HepG2 (cell line): ENCODE measurements at regions not wholly inside any gene's neighbourhood (a gene's known extent, or its start where the extent isn't known, plus 50 kb on each side); places are given as distances from the start of the nearest gene placed in this dataset.

Experiments used
- ATAC-seq: fragments of 200-7000 bp; cut with Tn5 transposase; 3 replicates; pipeline ENCODE4 v1.9.1; 2020; ENCODE audit warnings: mild to moderate bottlenecking, moderate library complexity
- BruUV-seq: library from RNA; stranded (reverse); fragments of 400-500 nt; replicated peaks from 2 replicates; lab custom pipeline; 2021; lab: Mats Ljungman, UMichigan
- CTCF ChIA-PET: fragments of 300-600 bp; formaldehyde crosslinking; extraction: SDS; loops from one replicate; lab custom pipeline; 2021; ENCODE audit warnings: low total read pairs, inconsistent platforms, low intra/inter-chr PET ratio; lab: Yijun Ruan, JAX
- POLR2A ChIA-PET: fragments of 350-600 bp; sonication (Branson Sonifier 250); formaldehyde crosslinking; loops from one replicate; lab custom pipeline; 2020; ENCODE audit warnings: antibody characterized with exemption, inconsistent platforms; lab: Yijun Ruan, JAX
- DNase-seq: peaks from one replicate; pipeline ENCODE4 v3.0.0-alpha.2; 2015; ENCODE audit warnings: low spot score
- FAIRE-seq: peaks from 3 replicates; lab custom pipeline; 2011; peaks lifted over from hg19 to GRCh38; lab: Jason Lieb, UNC
- H2AFZ ChIP-seq: one replicate; pipeline ENCODE4 v1.6.1; 2011; ENCODE audit warnings: low read length, inconsistent platforms
- H3K27ac ChIP-seq: fragments of 300-600 bp; 3 replicates; pipeline ENCODE4 v1.8.0; 2011; ENCODE audit warnings: mixed run types, mild to moderate bottlenecking, mixed read lengths, low read length, inconsistent platforms; ENCODE audit not compliant: insufficient read depth; ENCODE audit errors: extremely low read length
- H3K27me3 ChIP-seq, 2 experiments: fragments of 200-600 bp in 1 of 2; 2 replicates in 1 of 2; 3 replicates in 1 of 2; pipeline versions ENCODE4 v1.6.0 to v1.8.0; 2011; ENCODE audit warnings: low read length in 2 of 2, mild to moderate bottlenecking in 2 of 2, moderate library complexity in 2 of 2, inconsistent platforms in 1 of 2; ENCODE audit not compliant: insufficient read depth in 2 of 2, control insufficient read depth in 1 of 2
- H3K36me3 ChIP-seq, 2 experiments: fragments of 200-600 bp in 1 of 2; replicated peaks in 1 of 2; 2 replicates in 1 of 2; 3 replicates in 1 of 2; pipeline versions ENCODE4 v1.5.1 to v1.8.0; 2011; ENCODE audit warnings: low read length in 2 of 2, inconsistent platforms in 1 of 2; ENCODE audit not compliant: insufficient read depth in 2 of 2, control insufficient read depth in 1 of 2
- H3K4me1 ChIP-seq: 2 replicates; pipeline ENCODE4 v1.5.1; 2012; ENCODE audit warnings: low read length, inconsistent platforms; ENCODE audit not compliant: insufficient read depth
- H3K4me2 ChIP-seq: 2 replicates; pipeline ENCODE4 v1.6.0; 2011; ENCODE audit warnings: low read depth, low read length, inconsistent platforms
- H3K4me3 ChIP-seq, 3 experiments: fragments of 200-600 bp in 1 of 3; sonication (generic), shearing (Covaris generic) in 1 of 3; replicated peaks in 1 of 3; 2 replicates each; pipeline ENCODE4 v1.5.1; 2011 to 2016; ENCODE audit warnings: low read length in 3 of 3, inconsistent platforms in 2 of 3, low read depth in 2 of 3, mild to moderate bottlenecking in 2 of 3, control low read depth in 1 of 3, mixed read lengths in 1 of 3; ENCODE audit not compliant: insufficient read depth in 1 of 3
- H3K79me2 ChIP-seq: one replicate; pipeline ENCODE4 v1.6.1; 2011; ENCODE audit warnings: low read length, inconsistent platforms; ENCODE audit not compliant: insufficient read depth
- H3K9ac ChIP-seq: 2 replicates; pipeline ENCODE4 v1.6.0; 2011; ENCODE audit warnings: mild to moderate bottlenecking, low read depth, low read length, inconsistent platforms; ENCODE audit not compliant: insufficient read depth
- H3K9me3 ChIP-seq: 2 replicates; pipeline ENCODE4 v1.5.1; 2012; ENCODE audit warnings: mild to moderate bottlenecking, low read length
- H4K20me1 ChIP-seq: 2 replicates; pipeline ENCODE4 v1.6.0; 2011; ENCODE audit warnings: inconsistent platforms, mild to moderate bottlenecking, low read length, moderate library complexity; ENCODE audit not compliant: insufficient read depth
- GATAD2A ChIP-seq: IDR thresholded peaks from 2 replicates; pipeline ENCODE4 v1.6.1; 2016
- MAFF ChIP-seq: IDR thresholded peaks from 2 replicates; pipeline ENCODE4 v1.6.1; 2011; ENCODE audit warnings: low read depth, low read length, improper control_type of control experiment
- MAFK ChIP-seq, 2 experiments: IDR thresholded peaks in 1 of 2; conservative IDR thresholded peaks in 1 of 2; 2 replicates each; pipeline ENCODE4 v1.6.1; 2011; ENCODE audit warnings: improper control_type of control experiment in 2 of 2, low read length in 2 of 2
- PCBP2 ChIP-seq: fragments of 200-400 bp; formaldehyde crosslinking; optimal IDR thresholded peaks from 2 replicates; pipeline ENCODE3; 2018; ENCODE audit warnings: low read length, low read depth; ENCODE audit not compliant: poor library complexity, severe bottlenecking
- ZBTB4 ChIP-seq: sonication (generic); formaldehyde crosslinking; IDR thresholded peaks from 2 replicates; pipeline ENCODE4 v1.4.0; 2020; ENCODE audit warnings: missing genetic modification reagents, mild to moderate bottlenecking, borderline replicate concordance
- ZNF124 ChIP-seq: sonication (generic); formaldehyde crosslinking; IDR thresholded peaks from 2 replicates; pipeline ENCODE4 v1.4.0; 2020; ENCODE audit warnings: missing genetic modification reagents
- ZNF543 ChIP-seq: sonication (generic); formaldehyde crosslinking; IDR thresholded peaks from 2 replicates; pipeline ENCODE4 v1.4.0; 2020; ENCODE audit warnings: mild to moderate bottlenecking, missing genetic modification reagents
- ZNF652 ChIP-seq: IDR thresholded peaks from 2 replicates; pipeline ENCODE4 v1.6.1; 2016; ENCODE audit warnings: low read depth, borderline replicate concordance
- ZNF83 ChIP-seq: sonication (generic); formaldehyde crosslinking; IDR thresholded peaks from 2 replicates; pipeline ENCODE4 v1.4.0; 2020; ENCODE audit warnings: missing genetic modification reagents, mild to moderate bottlenecking, borderline replicate concordance
- WGBS: methylation state at CpG from one replicate; pipeline ENCODE4 v1.1.6; 2017; ENCODE audit warnings: low lambda C conversion rate; 5-methylcytosine and 5-hydroxymethylcytosine counted together
- in situ Hi-C: cut with HindIII; loops from 2 replicates; pipeline ENCODE4 v1.10.0; 2017; ENCODE audit warnings: low pct_unique_long_range_greater_than_20kb; ENCODE audit not compliant: extremely low pct_ligation_motif_present
- intact Hi-C: fragments of 100-400 bp; cut with micrococcal nuclease; formaldehyde crosslinking; loops from one replicate; pipeline ENCODE4 v1.10.0; 2022; ENCODE audit not compliant: unreplicated experiment

- DNase-seq (no peak), FAIRE-seq (no peak), ATAC-seq (no peak)
- H3K27me3 ChIP-seq = no peaks in the 10 kb centered on the region
- intact Hi-C loops (no loop called here), in situ Hi-C loops (no loop called here)
- H3K79me2 ChIP-seq = peaks cover 3% of the 10 kb centered on the region
- H4K20me1 ChIP-seq = peaks cover 4% of the 10 kb centered on the region; the same call in 1 of the 2 replicates
- no peak overlapping the region for H3K9ac ChIP-seq
- H2AFZ ChIP-seq = no peak overlapping the region
- CTCF ChIA-PET = no interaction called here
- TF ChIP-seq PCBP2 (peak; percentile 89), ZNF124 (no peak)
- no peak overlapping the region for H3K4me3 ChIP-seq
- no peaks in the 10 kb centered on the region for H3K36me3 ChIP-seq
- H3K4me1 ChIP-seq = no peaks in the 10 kb centered on the region
- POLR2A ChIA-PET = no interaction called here
- no TSS peak for BruUV-seq
- no peaks in the 10 kb centered on the region for H3K9me3 ChIP-seq
- WGBS = 67% methylated on average over 3 of the region's 3 CpGs
- H3K27ac ChIP-seq = no peak overlapping the region
- H3K4me2 ChIP-seq = no peak overlapping the region
These were observed 149.8 kb upstream of the FOXN3 start for GRCh38 chr14:89566644-89567415.

GRCh38 chr14:89566180-89566579 is 149.1 kb upstream of the FOXN3 start:
- ChIA-PET CTCF (no interaction called here), POLR2A (no interaction called here)
- Histone ChIP-seq H3K27ac (no peak overlapping the region), H4K20me1 (peaks cover 4% of the 10 kb centered on the region; the same call in 1 of the 2 replicates), H3K4me2 (no peak overlapping the region), H3K4me3 (no peak overlapping the region), H3K4me1 (no peaks in the 10 kb centered on the region), H3K9me3 (no peaks in the 10 kb centered on the region), H3K27me3 (no peaks in the 10 kb centered on the region), H3K36me3 (no peaks in the 10 kb centered on the region), H3K9ac (no peak overlapping the region), H3K79me2 (peaks cover 3% of the 10 kb centered on the region), H2AFZ (no peak overlapping the region)
- 98% methylated on average over 5 of the region's 5 CpGs for WGBS
- no TSS peak for BruUV-seq
- DNase-seq = no peak
- TF ChIP-seq ZNF83 (CRISPR knock-in tag) (no peak), MAFK (conservative IDR thresholded peaks at IDR 0.05 in 1 of 2, IDR thresholded peaks at IDR 0.05 in 1 of 2; ENCODE audit: low read length in 2 of 2) (peak; percentile 91 to 97), ZNF543 (no peak), GATAD2A (CRISPR knock-in tag) (no peak), ZNF652 (CRISPR knock-in tag) (no peak), ZBTB4 (CRISPR knock-in tag) (no peak), MAFF (peak; percentile 95)
- in situ Hi-C loops = no loop called here
- FAIRE-seq = no peak
- no peak for ATAC-seq
- intact Hi-C loops = no loop called here
